Skeletal muscle satellite cell (primary cell): ENCODE measurements at regions not wholly inside any gene's neighbourhood (a gene's known extent, or its start where the extent isn't known, plus 50 kb on each side); places are given as distances from the start of the nearest gene placed in this dataset.

Experiments
- H3K27me3 ChIP-seq: 2 replicates; pipeline ENCODE4 v1.7.0; 2013; ENCODE audit warnings: low read length; ENCODE audit not compliant: control insufficient read depth, insufficient read depth
- H3K36me3 ChIP-seq: 2 replicates; pipeline ENCODE4 v1.7.0; 2013; ENCODE audit warnings: mild to moderate bottlenecking, control low read depth, low read length; ENCODE audit not compliant: insufficient read depth
- H3K4me1 ChIP-seq: 2 replicates; pipeline ENCODE4 v1.7.0; 2013; ENCODE audit warnings: low read length; ENCODE audit not compliant: control insufficient read depth, insufficient read depth
- H3K4me2 ChIP-seq: 2 replicates; pipeline ENCODE4 v1.7.0; 2013; ENCODE audit warnings: mild to moderate bottlenecking, low read length
- H3K4me3 ChIP-seq: 2 replicates; pipeline ENCODE4 v1.7.0; 2013; ENCODE audit warnings: low read length
- H3K9ac ChIP-seq: 2 replicates; pipeline ENCODE4 v1.7.0; 2013; ENCODE audit warnings: mild to moderate bottlenecking, low read depth, low read length, moderate library complexity
- H3K9me3 ChIP-seq: replicated peaks from 2 replicates; pipeline ENCODE4 v1.7.0; 2013; ENCODE audit warnings: mild to moderate bottlenecking, control low read depth, low read length

GRCh38 chr13:91154558-91155353, 192.7 kb upstream of the MIR17HG start:
- H3K4me3 ChIP-seq: no peak overlapping the region
- H3K9ac ChIP-seq: no peak overlapping the region
- no peaks in the 10 kb centered on the region for H3K36me3 ChIP-seq
- H3K4me1 ChIP-seq: no peaks in the 10 kb centered on the region
- H3K9me3 ChIP-seq: no peaks in the 10 kb centered on the region
- H3K27me3 ChIP-seq: no peaks in the 10 kb centered on the region
- no peak overlapping the region for H3K4me2 ChIP-seq

GRCh38 chr13:91155512-91156114, 191.9 kb upstream of the MIR17HG start:
- H3K27me3 ChIP-seq: no peaks in the 10 kb centered on the region
- no peaks in the 10 kb centered on the region for H3K36me3 ChIP-seq
- H3K9ac ChIP-seq: no peak overlapping the region
- H3K9me3 ChIP-seq: no peaks in the 10 kb centered on the region
- no peaks in the 10 kb centered on the region for H3K4me1 ChIP-seq
- H3K4me3 ChIP-seq: no peak overlapping the region
- H3K4me2 ChIP-seq: no peak overlapping the region

- Histone ChIP-seq H3K4me1 (no peaks in the 10 kb centered on the region), H3K4me3 (no peak overlapping the region), H3K9me3 (no peaks in the 10 kb centered on the region), H3K4me2 (no peak overlapping the region), H3K27me3 (no peaks in the 10 kb centered on the region), H3K9ac (no peak overlapping the region), H3K36me3 (no peaks in the 10 kb centered on the region)
Observed at GRCh38 chr13:91157273-91158016, 190.0 kb upstream of the MIR17HG start.

- Histone ChIP-seq H3K4me1 (no peaks in the 10 kb centered on the region), H3K4me2 (no peak overlapping the region), H3K4me3 (no peak overlapping the region), H3K36me3 (no peaks in the 10 kb centered on the region), H3K9me3 (no peaks in the 10 kb centered on the region), H3K9ac (no peak overlapping the region), H3K27me3 (no peaks in the 10 kb centered on the region)
Observed at GRCh38 chr13:91158017-91158395, 189.5 kb upstream of the MIR17HG start.

- Histone ChIP-seq H3K27me3 (no peaks in the 10 kb centered on the region), H3K9me3 (no peaks in the 10 kb centered on the region), H3K9ac (no peak overlapping the region), H3K4me1 (no peaks in the 10 kb centered on the region), H3K36me3 (no peaks in the 10 kb centered on the region), H3K4me2 (no peak overlapping the region), H3K4me3 (no peak overlapping the region)
Observed at GRCh38 chr13:91162180-91162579, 185.3 kb upstream of the MIR17HG start.

- H3K9me3 ChIP-seq: no peaks in the 10 kb centered on the region
- no peaks in the 10 kb centered on the region for H3K36me3 ChIP-seq
- H3K9ac ChIP-seq: no peak overlapping the region
- no peaks in the 10 kb centered on the region for H3K27me3 ChIP-seq
- H3K4me1 ChIP-seq: no peaks in the 10 kb centered on the region
- H3K4me3 ChIP-seq: no peak overlapping the region
- no peak overlapping the region for H3K4me2 ChIP-seq
Observed at GRCh38 chr13:91162589-91162988, 184.9 kb upstream of the MIR17HG start.

- H3K9me3 ChIP-seq: no peaks in the 10 kb centered on the region
Observed at GRCh38 chr13:91165758-91166157, 181.7 kb upstream of the MIR17HG start.

GRCh38 chr13:91166714-91167511, 180.6 kb upstream of the MIR17HG start:
- Histone ChIP-seq H3K9me3 (no peaks in the 10 kb centered on the region), H3K9ac (no peak overlapping the region), H3K4me1 (no peaks in the 10 kb centered on the region), H3K4me2 (no peak overlapping the region), H3K27me3 (no peaks in the 10 kb centered on the region), H3K36me3 (no peaks in the 10 kb centered on the region), H3K4me3 (no peak overlapping the region)

More at GRCh38 chr13:91165758-91166157, 181.7 kb upstream of the MIR17HG start:
- H3K4me2 ChIP-seq: no peak overlapping the region
- no peak overlapping the region for H3K4me3 ChIP-seq
- H3K9ac ChIP-seq: no peak overlapping the region
- no peaks in the 10 kb centered on the region for H3K27me3 ChIP-seq
- no peaks in the 10 kb centered on the region for H3K4me1 ChIP-seq
- no peaks in the 10 kb centered on the region for H3K36me3 ChIP-seq

GRCh38 chr13:91167706-91168385, 179.6 kb upstream of the MIR17HG start:
- H3K4me1 ChIP-seq: no peaks in the 10 kb centered on the region
- no peak overlapping the region for H3K4me2 ChIP-seq
- no peak overlapping the region for H3K9ac ChIP-seq
- H3K9me3 ChIP-seq: no peaks in the 10 kb centered on the region
- no peaks in the 10 kb centered on the region for H3K36me3 ChIP-seq
- H3K27me3 ChIP-seq: no peaks in the 10 kb centered on the region
- no peak overlapping the region for H3K4me3 ChIP-seq

GRCh38 chr13:91168386-91168711, 179.1 kb upstream of the MIR17HG start:
- no peaks in the 10 kb centered on the region for H3K36me3 ChIP-seq
- H3K9me3 ChIP-seq: no peaks in the 10 kb centered on the region
- no peak overlapping the region for H3K9ac ChIP-seq
- no peak overlapping the region for H3K4me2 ChIP-seq
- no peak overlapping the region for H3K4me3 ChIP-seq
- H3K27me3 ChIP-seq: no peaks in the 10 kb centered on the region
- no peaks in the 10 kb centered on the region for H3K4me1 ChIP-seq
